ENCODE measurements at regions not wholly inside any gene's neighbourhood (a gene's known extent, or its start where the extent isn't known, plus 50 kb on each side); places are given as distances from the start of the nearest gene placed in this dataset.
"Not testable (repeated sequence)": the region's sequence is repeated elsewhere in the genome, so short reads cannot be mapped to it uniquely, and the experiment has no call there.

- H3K27ac Mint-ChIP-seq; H3K4me3 Mint-ChIP-seq; DNase-seq; H3K4me1 Mint-ChIP-seq; POLR2A ChIA-PET; H3K36me3 Mint-ChIP-seq (ENCODE audit: low read depth); intact Hi-C loops (cut with micrococcal nuclease); H3K9me3 Mint-ChIP-seq; ATAC-seq (ENCODE audit: low read depth); H3K27me3 Mint-ChIP-seq; CTCF ChIA-PET: not testable (repeated sequence)
Measured at GRCh38 chr13:21272439-21272838, 96.0 kb downstream of the MRPL57 start.

GRCh38 chr13:21274457-21274856, 98.0 kb downstream of the MRPL57 start:
- CTCF ChIA-PET, POLR2A ChIA-PET, H3K9me3 Mint-ChIP-seq: not testable (repeated sequence)

GRCh38 chr13:21282065-21282464, 105.6 kb downstream of the MRPL57 start:
- no peak for DNase-seq
- Mint-ChIP-seq H3K4me3 (no peak overlapping the region), H3K4me1 (no peaks in the 10 kb centered on the region), H3K27me3 (peaks cover 10% of the 10 kb centered on the region), H3K9me3 (no peaks in the 10 kb centered on the region), H3K27ac (no peak overlapping the region), H3K36me3 (ENCODE audit: low read depth) (no peaks in the 10 kb centered on the region)
- ChIA-PET CTCF (no interaction called here), POLR2A (no interaction called here)
- intact Hi-C loops (cut with micrococcal nuclease), result no loop called here
- no peak for TF ChIP-seq CTCF (IDR thresholded peaks at IDR 0.05)
- ATAC-seq (ENCODE audit: low read depth), result no peak

More at GRCh38 chr13:21274457-21274856, 98.0 kb downstream of the MRPL57 start:
- ATAC-seq (ENCODE audit: low read depth); H3K4me3 Mint-ChIP-seq; H3K4me1 Mint-ChIP-seq; DNase-seq; H3K27ac Mint-ChIP-seq; H3K36me3 Mint-ChIP-seq (ENCODE audit: low read depth); H3K27me3 Mint-ChIP-seq; intact Hi-C loops (cut with micrococcal nuclease): not testable (repeated sequence)

GRCh38 chr13:21287331-21287907, 111.0 kb downstream of the MRPL57 start:
- TF ChIP-seq CTCF (IDR thresholded peaks at IDR 0.05), result no peak
- ATAC-seq (ENCODE audit: low read depth) (no peak), DNase-seq (no peak)
- Mint-ChIP-seq H3K27ac (no peak overlapping the region), H3K4me3 (no peak overlapping the region), H3K27me3 (peaks cover 10% of the 10 kb centered on the region), H3K4me1 (no peaks in the 10 kb centered on the region), H3K9me3 (no peaks in the 10 kb centered on the region), H3K36me3 (ENCODE audit: low read depth) (no peaks in the 10 kb centered on the region)
- ChIA-PET CTCF (no interaction called here), POLR2A (no interaction called here)
- intact Hi-C loops (cut with micrococcal nuclease), result loop anchor here (5.0 kb wide), 1 partner anchor 35 kb away; no protein-coding TSS in a partner anchor

- Mint-ChIP-seq H3K27ac (no peak overlapping the region), H3K27me3 (peaks cover 4% of the 10 kb centered on the region), H3K4me1 (no peaks in the 10 kb centered on the region), H3K4me3 (no peak overlapping the region), H3K9me3 (no peaks in the 10 kb centered on the region), H3K36me3 (ENCODE audit: low read depth) (no peaks in the 10 kb centered on the region)
- CTCF ChIA-PET, result no interaction called here
- POLR2A ChIA-PET, result no interaction called here
- no peak for TF ChIP-seq CTCF (IDR thresholded peaks at IDR 0.05)
- ATAC-seq (ENCODE audit: low read depth) (no peak), DNase-seq (no peak)
- intact Hi-C loops (cut with micrococcal nuclease), result loop anchor here (5.0 kb wide), 1 partner anchor 37 kb away; no protein-coding TSS in a partner anchor
Measured at GRCh38 chr13:21289475-21289874, 113.0 kb downstream of the MRPL57 start.

GRCh38 chr13:21290442-21291002, 114.1 kb downstream of the MRPL57 start:
- H3K27ac Mint-ChIP-seq; H3K4me1 Mint-ChIP-seq; CTCF ChIA-PET; H3K4me3 Mint-ChIP-seq; H3K27me3 Mint-ChIP-seq; H3K36me3 Mint-ChIP-seq (ENCODE audit: low read depth); ATAC-seq (ENCODE audit: low read depth); POLR2A ChIA-PET; H3K9me3 Mint-ChIP-seq; DNase-seq: not testable (repeated sequence)
- intact Hi-C loops (cut with micrococcal nuclease), result loop anchor here (10.0 kb wide), 3 partner anchors 384 to 1426 kb away; partner anchors contain the start of genes FGF9, IL17D and ZMYM5

Data from activated B cell treated with CpG ODN at 0.5 μM for 24 hours (primary cell).